ENCODE measurements at regions not wholly inside any gene's neighbourhood (a gene's known extent, or its start where the extent isn't known, plus 50 kb on each side); places are given as distances from the start of the nearest gene placed in this dataset.

GRCh38 chr1:106207185-106207584 is 849.3 kb upstream of the PRMT6 start:
- no peak overlapping the region for H2AFZ ChIP-seq
- H3F3A ChIP-seq (ENCODE audit: insufficient read depth, low read depth): no peaks in the 10 kb centered on the region
- no peaks in the 10 kb centered on the region for H3K4me1 ChIP-seq (replicated peaks; ENCODE audit: insufficient read depth)
- no peak for TF ChIP-seq EZH2 (IDR thresholded peaks at IDR 0.05; ENCODE audit: low read depth)
- TF ChIP-seq, protein P1, sequence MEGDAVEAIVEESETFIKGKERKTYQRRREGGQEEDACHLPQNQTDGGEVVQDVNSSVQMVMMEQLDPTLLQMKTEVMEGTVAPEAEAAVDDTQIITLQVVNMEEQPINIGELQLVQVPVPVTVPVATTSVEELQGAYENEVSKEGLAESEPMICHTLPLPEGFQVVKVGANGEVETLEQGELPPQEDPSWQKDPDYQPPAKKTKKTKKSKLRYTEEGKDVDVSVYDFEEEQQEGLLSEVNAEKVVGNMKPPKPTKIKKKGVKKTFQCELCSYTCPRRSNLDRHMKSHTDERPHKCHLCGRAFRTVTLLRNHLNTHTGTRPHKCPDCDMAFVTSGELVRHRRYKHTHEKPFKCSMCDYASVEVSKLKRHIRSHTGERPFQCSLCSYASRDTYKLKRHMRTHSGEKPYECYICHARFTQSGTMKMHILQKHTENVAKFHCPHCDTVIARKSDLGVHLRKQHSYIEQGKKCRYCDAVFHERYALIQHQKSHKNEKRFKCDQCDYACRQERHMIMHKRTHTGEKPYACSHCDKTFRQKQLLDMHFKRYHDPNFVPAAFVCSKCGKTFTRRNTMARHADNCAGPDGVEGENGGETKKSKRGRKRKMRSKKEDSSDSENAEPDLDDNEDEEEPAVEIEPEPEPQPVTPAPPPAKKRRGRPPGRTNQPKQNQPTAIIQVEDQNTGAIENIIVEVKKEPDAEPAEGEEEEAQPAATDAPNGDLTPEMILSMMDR (conservative IDR thresholded peaks at IDR 0.05): no peak
- no peaks in the 10 kb centered on the region for H3K9me3 ChIP-seq (ENCODE audit: insufficient read depth, low read depth)
- no peak overlapping the region for H3K4me2 ChIP-seq
- no peak for DNase-seq
- H3K79me2 ChIP-seq (ENCODE audit: low read depth): no peaks in the 10 kb centered on the region
- CTCF ChIA-PET: no interaction called here
- no peaks in the 10 kb centered on the region for H3K9me2 ChIP-seq (ENCODE audit: insufficient read depth)
- H3K36me3 ChIP-seq (ENCODE audit: low read depth): no peaks in the 10 kb centered on the region
- H3K27ac ChIP-seq: no peak overlapping the region
- POLR2A ChIA-PET (ENCODE audit: unreplicated experiment): no interaction called here
- intact Hi-C loops (cut with micrococcal nuclease; ENCODE audit: unreplicated experiment): no loop called here
- no TSS peak for BruUV-seq (replicated peaks)
- no peaks in the 10 kb centered on the region for H3K27me3 ChIP-seq (ENCODE audit: insufficient read depth, low read depth)
- no peaks in the 10 kb centered on the region for H4K20me1 ChIP-seq (ENCODE audit: insufficient read depth)
- H3K4me3 ChIP-seq: no peak overlapping the region

DNA sequence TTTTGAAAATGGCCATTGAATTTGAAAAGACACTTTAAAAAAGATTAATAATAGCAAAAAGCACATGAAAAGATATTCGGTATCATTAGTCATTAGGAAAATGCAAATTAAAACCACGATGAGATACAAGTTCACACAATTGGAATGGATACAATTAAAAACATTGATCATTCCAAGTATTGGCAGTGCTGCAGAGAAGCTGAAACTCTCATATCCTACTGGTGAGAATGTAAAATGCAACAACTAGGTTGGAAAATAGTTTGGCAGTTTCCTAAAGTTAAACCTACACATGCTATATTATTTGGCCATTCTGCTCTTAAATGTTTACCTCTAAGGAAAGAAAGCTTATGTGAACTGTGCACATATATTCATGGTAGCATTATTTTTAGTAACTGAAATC is 838.7 kb upstream of the PRMT6 start:
- POLR2A ChIA-PET (ENCODE audit: unreplicated experiment): no interaction called here

DNA sequence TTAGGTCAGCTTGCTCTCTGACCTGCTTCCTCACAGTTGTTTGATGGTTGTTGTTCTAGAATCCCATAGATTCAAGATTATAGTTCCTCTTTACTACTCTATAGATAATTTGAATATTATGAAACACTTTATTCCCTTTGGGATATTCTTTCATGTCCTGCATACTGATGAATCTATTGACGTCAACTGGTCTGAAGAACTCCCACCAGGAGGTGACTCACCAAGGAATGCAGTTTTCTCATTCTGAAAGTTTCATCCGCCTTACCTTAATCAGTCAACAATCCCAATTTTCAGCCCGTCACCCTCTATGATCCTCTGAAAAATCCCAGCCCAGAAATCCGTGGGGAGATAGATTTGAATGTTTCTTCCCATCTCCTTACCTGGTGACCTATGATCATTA is 834.1 kb upstream of the PRMT6 start:
- no TSS peak for BruUV-seq (replicated peaks)
- Histone ChIP-seq H3K27ac (no peak overlapping the region), H3K4me1 (replicated peaks; ENCODE audit: insufficient read depth) (no peaks in the 10 kb centered on the region), H3F3A (ENCODE audit: insufficient read depth, low read depth) (no peaks in the 10 kb centered on the region; the same call in 1 of the 2 replicates), H3K36me3 (ENCODE audit: low read depth) (no peaks in the 10 kb centered on the region), H4K20me1 (ENCODE audit: insufficient read depth) (no peaks in the 10 kb centered on the region), H3K9me2 (ENCODE audit: insufficient read depth) (no peaks in the 10 kb centered on the region), H3K4me3 (no peak overlapping the region), H3K27me3 (ENCODE audit: insufficient read depth, low read depth) (no peaks in the 10 kb centered on the region), H3K79me2 (ENCODE audit: low read depth) (no peaks in the 10 kb centered on the region), H2AFZ (no peak overlapping the region), H3K9me3 (ENCODE audit: insufficient read depth, low read depth) (no peaks in the 10 kb centered on the region), H3K4me2 (no peak overlapping the region)
- POLR2A ChIA-PET (ENCODE audit: unreplicated experiment): interaction anchor here (0.6 kb wide), 1 partner anchor 10 kb away, joined by 4 read pairs; no protein-coding TSS in a partner anchor
- CTCF ChIA-PET: no interaction called here
- no peak for DNase-seq
- intact Hi-C loops (cut with micrococcal nuclease; ENCODE audit: unreplicated experiment): no loop called here
- TF ChIP-seq EZH2 (IDR thresholded peaks at IDR 0.05; ENCODE audit: low read depth): no peak
- TF ChIP-seq, protein P1 (conservative IDR thresholded peaks at IDR 0.05): no peak

More for the DNA sequence above, 838.7 kb upstream of the PRMT6 start:
- Histone ChIP-seq H3K27me3 (ENCODE audit: insufficient read depth, low read depth) (no peaks in the 10 kb centered on the region), H3K9me2 (ENCODE audit: insufficient read depth) (no peaks in the 10 kb centered on the region), H3F3A (ENCODE audit: insufficient read depth, low read depth) (no peaks in the 10 kb centered on the region; the same call in 1 of the 2 replicates), H2AFZ (no peak overlapping the region), H3K4me1 (replicated peaks; ENCODE audit: insufficient read depth) (no peaks in the 10 kb centered on the region), H3K36me3 (ENCODE audit: low read depth) (no peaks in the 10 kb centered on the region), H3K27ac (no peak overlapping the region), H4K20me1 (ENCODE audit: insufficient read depth) (no peaks in the 10 kb centered on the region), H3K9me3 (ENCODE audit: insufficient read depth, low read depth) (no peaks in the 10 kb centered on the region), H3K4me2 (no peak overlapping the region), H3K79me2 (ENCODE audit: low read depth) (no peaks in the 10 kb centered on the region), H3K4me3 (no peak overlapping the region)
- TF ChIP-seq, protein P1 (conservative IDR thresholded peaks at IDR 0.05): peak; percentile 50; the same call in 1 of the 2 replicates
- no peak for TF ChIP-seq EZH2 (IDR thresholded peaks at IDR 0.05; ENCODE audit: low read depth)
- BruUV-seq (replicated peaks): no TSS peak
- DNase-seq: no peak
- intact Hi-C loops (cut with micrococcal nuclease; ENCODE audit: unreplicated experiment): no loop called here
- CTCF ChIA-PET: no interaction called here

All from PC-9 (cell line).